ENCODE measurements at regions not wholly inside any gene's neighbourhood (a gene's known extent, or its start where the extent isn't known, plus 50 kb on each side); places are given as distances from the start of the nearest gene placed in this dataset.

GRCh38 chr10:56181607-56182006 lies 179.5 kb downstream of the ZWINT start:
- Histone ChIP-seq H3K27me3 (replicated peaks in 1 of 4; ENCODE audit: control insufficient read depth in 3 of 4, extremely low read depth in 1 of 4, insufficient read depth in 3 of 4, low read length in 3 of 4) (no peaks in the 10 kb centered on the region), H2AK5ac (ENCODE audit: low read depth, low read length) (no peak overlapping the region), H2BK15ac (ENCODE audit: low read length) (no peak overlapping the region), H3K4me1 (replicated peaks in 1 of 4; ENCODE audit: control insufficient read depth in 3 of 4, insufficient read depth in 4 of 4, low read length in 3 of 4) (peaks cover 0 to 3% (median 0%) of the 10 kb centered on the region in 4 experiments; a peak in 1 of 7 replicates), H3K79me1 (ENCODE audit: low read depth, low read length) (no peaks in the 10 kb centered on the region), H3K4ac (replicated peaks; ENCODE audit: insufficient read length, low read depth, low read length) (no peak overlapping the region), H4K5ac (ENCODE audit: insufficient read length, low read depth, low read length) (no peak overlapping the region), H2BK20ac (ENCODE audit: low read length) (no peak overlapping the region), H3K4me3 (ENCODE audit: extremely low read depth in 1 of 4, insufficient read depth in 2 of 4, low read depth in 3 of 4, low read length in 4 of 4) (no peak overlapping the region), H3K18ac (ENCODE audit: extremely low read depth, low read length) (no peak overlapping the region), H3K23ac (ENCODE audit: insufficient read length) (no peak overlapping the region), H3K36me3 (ENCODE audit: control insufficient read depth in 2 of 4, insufficient read depth in 4 of 4, low read length in 3 of 4) (no peaks in the 10 kb centered on the region), H3K27ac (ENCODE audit: low read depth, low read length) (no peak overlapping the region), H4K8ac (ENCODE audit: extremely low read depth, insufficient read depth, low read length) (no peak overlapping the region), H3K9me3 (ENCODE audit: insufficient read depth in 2 of 2, low read depth in 1 of 2, low read length in 1 of 2) (no peaks in the 10 kb centered on the region; a peak in 1 of 4 replicates), H3K79me2 (ENCODE audit: control insufficient read depth in 1 of 2, insufficient read depth in 2 of 2, low read length in 2 of 2) (no peaks in the 10 kb centered on the region), H3K14ac (ENCODE audit: insufficient read length) (no peak overlapping the region), H2BK12ac (ENCODE audit: low read depth, low read length) (no peak overlapping the region), H2AFZ (ENCODE audit: low read length) (no peak overlapping the region), H3K56ac (replicated peaks; ENCODE audit: insufficient read length, low read depth, low read length) (no peak overlapping the region), H3K9ac (replicated peaks in 1 of 4; ENCODE audit: extremely low read depth in 1 of 4, low read depth in 3 of 4, low read length in 3 of 4) (no peak overlapping the region), H4K20me1 (replicated peaks in 1 of 2; ENCODE audit: control insufficient read depth in 1 of 2, insufficient read depth in 2 of 2, low read length in 2 of 2) (no peaks in the 10 kb centered on the region), H2BK120ac (replicated peaks; ENCODE audit: low read depth, low read length) (no peak overlapping the region), H3K4me2 (ENCODE audit: insufficient read depth in 1 of 2, low read depth in 2 of 2, low read length in 2 of 2) (no peak overlapping the region), H3K23me2 (ENCODE audit: low read depth, low read length) (no peaks in the 10 kb centered on the region), H2BK5ac (ENCODE audit: low read depth, low read length) (no peak overlapping the region), H4K91ac (replicated peaks; ENCODE audit: insufficient read length, low read length) (no peak overlapping the region)
- FAIRE-seq (no peak), DNase-seq (ENCODE audit: low read depth in 1 of 2, low spot score in 2 of 2) (no peak)
- CTCF ChIA-PET (ENCODE audit: partially characterized antibody), result no interaction called here
- POLR2A ChIA-PET (ENCODE audit: partially characterized antibody), result no interaction called here
- WGBS, 2 experiments (ENCODE audit: extremely low coverage in 1 of 2, insufficient coverage in 1 of 2, insufficient read length in 1 of 2, insufficient replicate concordance in 2 of 2, low coverage in 1 of 2, low lambda C conversion rate in 2 of 2, missing lambda C conversion rate in 1 of 2), result 76% methylated on average over 2 of the region's 2 CpGs; no CpG with 5 or more reads in 1 of the 2 experiments
- TF ChIP-seq FOSL1 (IDR thresholded peaks at IDR 0.05; ENCODE audit: insufficient read depth, low read depth, low read length) (no peak), SP2 (IDR thresholded peaks at IDR 0.05; ENCODE audit: low read length) (no peak), CTBP2 (IDR thresholded peaks at IDR 0.05; ENCODE audit: borderline replicate concordance, insufficient read depth, insufficient read length, low read length) (no peak), POU5F1 (IDR thresholded peaks at IDR 0.05; ENCODE audit: low read depth, low read length) (no peak), ZNF274 (IDR thresholded peaks at IDR 0.05; ENCODE audit: borderline replicate concordance, extremely low read depth, low read length) (no peak), RXRA (IDR thresholded peaks at IDR 0.05; ENCODE audit: insufficient read depth, low read depth, low read length) (no peak), CBX5 (IDR thresholded peaks at IDR 0.05; ENCODE audit: low read depth, low read length) (no peak), JUND (IDR thresholded peaks at IDR 0.05; ENCODE audit: low read length) (no peak), BRCA1 (IDR thresholded peaks at IDR 0.05; ENCODE audit: low read depth, low read length) (no peak), KDM4A (IDR thresholded peaks at IDR 0.05; ENCODE audit: low read depth, low read length, severe bottlenecking) (no peak), HDAC2 (IDR thresholded peaks at IDR 0.05; ENCODE audit: borderline replicate concordance in 1 of 2, low read depth in 2 of 2, low read length in 2 of 2) (no peak), POLR2AphosphoS5 (IDR thresholded peaks at IDR 0.05; ENCODE audit: low read depth, low read length) (no peak)
- TF ChIP-seq, protein P1, sequence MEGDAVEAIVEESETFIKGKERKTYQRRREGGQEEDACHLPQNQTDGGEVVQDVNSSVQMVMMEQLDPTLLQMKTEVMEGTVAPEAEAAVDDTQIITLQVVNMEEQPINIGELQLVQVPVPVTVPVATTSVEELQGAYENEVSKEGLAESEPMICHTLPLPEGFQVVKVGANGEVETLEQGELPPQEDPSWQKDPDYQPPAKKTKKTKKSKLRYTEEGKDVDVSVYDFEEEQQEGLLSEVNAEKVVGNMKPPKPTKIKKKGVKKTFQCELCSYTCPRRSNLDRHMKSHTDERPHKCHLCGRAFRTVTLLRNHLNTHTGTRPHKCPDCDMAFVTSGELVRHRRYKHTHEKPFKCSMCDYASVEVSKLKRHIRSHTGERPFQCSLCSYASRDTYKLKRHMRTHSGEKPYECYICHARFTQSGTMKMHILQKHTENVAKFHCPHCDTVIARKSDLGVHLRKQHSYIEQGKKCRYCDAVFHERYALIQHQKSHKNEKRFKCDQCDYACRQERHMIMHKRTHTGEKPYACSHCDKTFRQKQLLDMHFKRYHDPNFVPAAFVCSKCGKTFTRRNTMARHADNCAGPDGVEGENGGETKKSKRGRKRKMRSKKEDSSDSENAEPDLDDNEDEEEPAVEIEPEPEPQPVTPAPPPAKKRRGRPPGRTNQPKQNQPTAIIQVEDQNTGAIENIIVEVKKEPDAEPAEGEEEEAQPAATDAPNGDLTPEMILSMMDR (IDR thresholded peaks at IDR 0.05; ENCODE audit: control extremely low read depth in 1 of 3, insufficient read depth in 1 of 3, low read depth in 1 of 3, low read length in 3 of 3), result no peak

All from H1 (cell line).